C4-2B (cell line): ENCODE measurements at regions not wholly inside any gene's neighbourhood (a gene's known extent, or its start where the extent isn't known, plus 50 kb on each side); places are given as distances from the start of the nearest gene placed in this dataset.
"Not testable (repeated sequence)": the region's sequence is repeated elsewhere in the genome, so short reads cannot be mapped to it uniquely, and the experiment has no call there.

Source experiments
- H3K27ac ChIP-seq: fragments of 450-650 bp; 2 replicates; pipeline ENCODE4 v1.5.1; 2017
- CTCF ChIP-seq: fragments of 450-650 bp; conservative IDR thresholded peaks from 2 replicates; pipeline ENCODE4 v1.5.1; 2017; ENCODE audit warnings: mild to moderate bottlenecking
- ZFX ChIP-seq: fragments of 450-650 bp; IDR thresholded peaks from 2 replicates; pipeline ENCODE4 v1.6.1; 2017

GRCh38 chr1:55767171-55767570, 552.0 kb upstream of the USP24 start:
- TF ChIP-seq ZFX (no peak), CTCF (no peak)
- no peak overlapping the region for H3K27ac ChIP-seq

- not testable (repeated sequence) for H3K27ac ChIP-seq
These were observed 550.3 kb upstream of the USP24 start for GRCh38 chr1:55765505-55765904.

- H3K27ac ChIP-seq, result no peak overlapping the region
- TF ChIP-seq CTCF (no peak), ZFX (no peak)
These were observed 536.6 kb upstream of the USP24 start for GRCh38 chr1:55751776-55752175.

- H3K27ac ChIP-seq, result no peak overlapping the region
- TF ChIP-seq ZFX, result no peak
- TF ChIP-seq CTCF, result no peak
These were observed 535.4 kb upstream of the USP24 start for GRCh38 chr1:55750628-55750995.

GRCh38 chr1:55749975-55750627, 534.9 kb upstream of the USP24 start:
- H3K27ac ChIP-seq, result no peak overlapping the region
- TF ChIP-seq CTCF (no peak), ZFX (no peak)

GRCh38 chr1:55747408-55747841, 532.3 kb upstream of the USP24 start:
- TF ChIP-seq CTCF (no peak), ZFX (no peak)
- no peak overlapping the region for H3K27ac ChIP-seq

- TF ChIP-seq ZFX (no peak), CTCF (no peak)
- no peak overlapping the region for H3K27ac ChIP-seq
These were observed 531.5 kb upstream of the USP24 start for GRCh38 chr1:55746710-55747109.

- no peak for TF ChIP-seq CTCF
- no peak for TF ChIP-seq ZFX
- no peak overlapping the region for H3K27ac ChIP-seq
These were observed 526.4 kb upstream of the USP24 start for GRCh38 chr1:55741516-55741915.
